Right atrium auricular region (tissue), 2 donors: ENCODE measurements at regions not wholly inside any gene's neighbourhood (a gene's known extent, or its start where the extent isn't known, plus 50 kb on each side); places are given as distances from the start of the nearest gene placed in this dataset.

ENCODE experiments used
- DNase-seq: peaks from one replicate; pipeline ENCODE4 v3.0.0-alpha.2; 2019; ENCODE audit warnings: low spot score
- H3K27ac ChIP-seq, 2 donors: fragments of 200-600 bp; sonication (generic); 1 replicate in 1 of 2; 2 replicates in 1 of 2; pipeline ENCODE4 v1.5.1; 2016 to 2019
- H3K27me3 ChIP-seq, 2 donors: fragments of 200-600 bp; sonication (generic); one replicate each; pipeline versions ENCODE4 v1.5.1 to v1.6.0; 2017 to 2019
- H3K36me3 ChIP-seq: fragments of 200-600 bp; sonication (generic); one replicate; pipeline ENCODE4 v1.5.1; 2016
- H3K4me1 ChIP-seq, 2 donors: fragments of 200-600 bp; sonication (generic); one replicate each; pipeline versions ENCODE4 v1.5.1 to v1.6.0; 2017 to 2019
- H3K4me3 ChIP-seq, 2 donors: fragments of 200-600 bp; sonication (generic); 1 replicate in 1 of 2; 2 replicates in 1 of 2; pipeline ENCODE4 v1.5.1; 2017 to 2019; ENCODE audit warnings: mild to moderate bottlenecking in 1 of 2, moderate library complexity in 1 of 2
- H3K9me3 ChIP-seq, 2 donors: fragments of 200-600 bp; sonication (generic); one replicate each; pipeline ENCODE4 v1.5.1; 2019
- TF ChIP-seq, protein P1 (sequence below), 2 donors: fragments of 200-600 bp; sonication (generic); IDR thresholded peaks; one replicate each; pipeline ENCODE4 v1.5.1; 2019; ENCODE audit warnings: antibody characterized with exemption in 2 of 2

DNA sequence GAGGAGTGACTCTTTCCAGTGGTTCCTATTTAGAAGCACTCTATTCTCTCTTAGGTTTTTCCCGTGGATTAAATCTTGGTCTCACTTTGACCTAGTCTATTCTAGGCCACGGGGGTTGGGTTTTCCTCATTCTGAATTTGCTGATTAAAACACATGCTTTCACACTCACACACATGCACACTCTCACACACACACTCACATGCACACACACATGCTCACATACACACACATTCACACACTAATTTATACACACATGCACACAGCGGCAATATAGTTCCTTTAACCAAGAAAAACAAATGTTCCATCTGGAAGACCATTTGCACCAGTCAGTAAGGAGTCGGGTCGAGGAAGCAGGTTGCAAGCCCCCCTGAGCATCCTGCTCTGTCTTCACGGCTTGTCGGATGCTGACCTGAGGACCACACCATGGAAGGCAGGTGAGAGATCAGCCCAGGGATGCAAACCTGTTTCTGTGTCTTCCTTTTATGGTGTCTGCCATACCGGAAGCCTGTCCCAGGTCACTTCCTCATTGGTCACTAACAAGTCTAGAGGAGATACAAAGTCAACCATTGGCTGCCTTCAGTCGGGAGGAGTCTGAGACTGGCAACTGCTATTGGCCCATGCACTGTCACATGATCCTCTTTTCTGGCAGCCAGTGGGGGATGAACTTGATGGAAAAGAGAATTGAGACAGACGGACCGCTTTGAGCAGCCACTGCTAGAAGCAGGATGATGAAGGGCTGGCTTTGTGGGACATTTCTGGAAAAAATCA is 330.8 kb downstream of the FGFR2 start:
- no peak overlapping the region for H3K27ac ChIP-seq
- H3K9me3 ChIP-seq: no peaks in the 10 kb centered on the region
- TF ChIP-seq, protein P1, sequence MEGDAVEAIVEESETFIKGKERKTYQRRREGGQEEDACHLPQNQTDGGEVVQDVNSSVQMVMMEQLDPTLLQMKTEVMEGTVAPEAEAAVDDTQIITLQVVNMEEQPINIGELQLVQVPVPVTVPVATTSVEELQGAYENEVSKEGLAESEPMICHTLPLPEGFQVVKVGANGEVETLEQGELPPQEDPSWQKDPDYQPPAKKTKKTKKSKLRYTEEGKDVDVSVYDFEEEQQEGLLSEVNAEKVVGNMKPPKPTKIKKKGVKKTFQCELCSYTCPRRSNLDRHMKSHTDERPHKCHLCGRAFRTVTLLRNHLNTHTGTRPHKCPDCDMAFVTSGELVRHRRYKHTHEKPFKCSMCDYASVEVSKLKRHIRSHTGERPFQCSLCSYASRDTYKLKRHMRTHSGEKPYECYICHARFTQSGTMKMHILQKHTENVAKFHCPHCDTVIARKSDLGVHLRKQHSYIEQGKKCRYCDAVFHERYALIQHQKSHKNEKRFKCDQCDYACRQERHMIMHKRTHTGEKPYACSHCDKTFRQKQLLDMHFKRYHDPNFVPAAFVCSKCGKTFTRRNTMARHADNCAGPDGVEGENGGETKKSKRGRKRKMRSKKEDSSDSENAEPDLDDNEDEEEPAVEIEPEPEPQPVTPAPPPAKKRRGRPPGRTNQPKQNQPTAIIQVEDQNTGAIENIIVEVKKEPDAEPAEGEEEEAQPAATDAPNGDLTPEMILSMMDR (IDR thresholded peaks at IDR 0.05): no peak
- no peak for DNase-seq
- no peaks in the 10 kb centered on the region for H3K27me3 ChIP-seq
- H3K36me3 ChIP-seq: no peaks in the 10 kb centered on the region
- H3K4me3 ChIP-seq: no peak overlapping the region
- no peaks in the 10 kb centered on the region for H3K4me1 ChIP-seq

DNA sequence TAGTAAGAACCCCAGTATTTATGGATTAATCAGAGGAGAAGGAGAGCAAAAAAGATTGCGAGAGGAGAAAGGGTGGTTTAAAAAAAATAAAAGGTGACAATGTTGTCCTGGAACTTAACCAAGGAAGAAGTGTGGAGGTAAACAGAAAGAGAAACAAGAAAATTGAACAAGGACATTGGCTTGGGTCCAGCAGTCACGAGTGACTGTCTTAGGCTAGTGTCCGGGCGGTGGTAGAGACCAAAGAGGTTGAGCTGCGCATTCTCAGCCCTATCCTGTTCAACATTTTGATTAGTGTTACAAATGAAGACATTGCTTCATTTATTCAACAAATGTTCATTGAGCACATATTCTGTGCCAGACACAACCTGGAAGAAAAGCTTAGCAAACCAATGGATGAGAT is 329.9 kb downstream of the FGFR2 start:
- no peaks in the 10 kb centered on the region for H3K4me1 ChIP-seq
- H3K27ac ChIP-seq: no peak overlapping the region
- no peak overlapping the region for H3K4me3 ChIP-seq
- H3K9me3 ChIP-seq: no peaks in the 10 kb centered on the region
- TF ChIP-seq, protein P1 (IDR thresholded peaks at IDR 0.05): no peak
- no peak for DNase-seq
- no peaks in the 10 kb centered on the region for H3K36me3 ChIP-seq
- no peaks in the 10 kb centered on the region for H3K27me3 ChIP-seq

DNA sequence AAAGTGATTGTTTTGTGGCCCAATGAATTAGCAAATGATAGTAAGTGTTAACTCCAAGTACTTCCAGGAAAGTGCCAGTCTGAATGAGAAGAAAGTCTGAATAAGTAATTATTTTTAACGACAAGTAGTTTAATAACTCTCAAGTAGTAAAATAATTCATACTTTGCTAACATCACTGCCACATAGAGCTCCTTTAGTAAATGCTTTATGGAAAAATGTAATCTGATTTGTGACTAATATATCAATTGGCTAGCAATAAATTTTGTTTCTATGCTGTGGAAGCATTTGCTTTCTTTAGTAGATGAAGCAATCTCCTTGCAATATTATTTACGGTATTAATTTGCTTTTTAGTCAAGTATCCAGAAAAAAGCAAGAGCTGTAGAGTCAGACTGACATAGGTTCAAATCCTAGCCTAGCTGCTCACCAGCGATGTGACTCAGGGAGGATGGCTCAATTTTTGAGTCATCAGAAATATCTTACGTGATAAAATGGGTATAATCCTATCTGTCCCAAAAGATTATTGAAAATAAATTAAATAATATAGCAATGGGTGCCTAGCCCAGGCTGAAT is 329.3 kb downstream of the FGFR2 start:
- no peaks in the 10 kb centered on the region for H3K9me3 ChIP-seq
- H3K4me3 ChIP-seq: no peak overlapping the region
- TF ChIP-seq, protein P1 (IDR thresholded peaks at IDR 0.05): no peak
- no peaks in the 10 kb centered on the region for H3K36me3 ChIP-seq
- H3K27me3 ChIP-seq: no peaks in the 10 kb centered on the region
- H3K4me1 ChIP-seq: no peaks in the 10 kb centered on the region
- DNase-seq: no peak
- H3K27ac ChIP-seq: no peak overlapping the region

DNA sequence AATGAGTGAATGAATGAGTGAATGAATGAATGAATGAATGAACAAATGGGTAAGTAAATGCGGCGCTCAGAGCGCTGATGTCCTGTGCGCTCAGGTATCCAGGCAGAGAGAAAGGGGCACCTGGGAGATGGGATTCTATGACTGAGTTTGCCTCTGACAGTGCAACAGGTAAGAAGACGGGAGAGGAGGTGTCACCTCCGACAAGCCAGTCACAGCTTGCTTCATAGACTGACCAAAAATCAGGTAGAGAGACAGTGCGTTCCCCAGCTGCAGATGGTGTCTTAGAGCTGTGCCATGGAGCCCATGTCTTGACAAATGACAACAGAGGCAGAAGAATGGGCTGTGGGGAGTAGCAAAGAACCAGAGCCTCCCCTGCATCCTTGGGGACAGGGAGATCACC is 327.3 kb downstream of the FGFR2 start:
- no peaks in the 10 kb centered on the region for H3K36me3 ChIP-seq
- no peaks in the 10 kb centered on the region for H3K27me3 ChIP-seq
- no peaks in the 10 kb centered on the region for H3K4me1 ChIP-seq
- TF ChIP-seq, protein P1 (IDR thresholded peaks at IDR 0.05): no peak
- no peak overlapping the region for H3K4me3 ChIP-seq
- no peaks in the 10 kb centered on the region for H3K9me3 ChIP-seq
- no peak for DNase-seq
- H3K27ac ChIP-seq: no peak overlapping the region

DNA sequence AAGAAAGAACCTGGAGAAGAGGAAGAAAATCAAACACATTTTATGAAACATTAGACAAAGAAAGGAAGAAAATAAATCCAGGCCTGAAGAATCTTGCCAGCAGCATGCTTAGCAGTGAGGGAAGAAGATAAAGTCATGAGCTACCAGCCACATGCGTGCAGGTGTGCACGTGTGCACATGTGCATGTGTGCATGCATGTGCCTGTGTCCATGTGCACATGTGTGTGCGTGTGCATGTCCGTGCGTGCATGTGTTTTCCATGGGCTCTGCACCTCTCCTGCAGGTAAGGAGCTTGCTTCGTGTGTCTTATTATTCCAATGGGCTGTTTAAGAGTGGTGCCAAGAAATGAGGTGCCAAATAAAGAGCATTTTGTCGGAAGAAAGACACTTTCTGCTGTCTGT is 322.2 kb downstream of the FGFR2 start:
- TF ChIP-seq, protein P1 (IDR thresholded peaks at IDR 0.05): no peak
- no peaks in the 10 kb centered on the region for H3K9me3 ChIP-seq
- no peak for DNase-seq
- no peaks in the 10 kb centered on the region for H3K4me1 ChIP-seq
- H3K27me3 ChIP-seq: no peaks in the 10 kb centered on the region
- no peak overlapping the region for H3K27ac ChIP-seq
- H3K4me3 ChIP-seq: no peak overlapping the region
- no peaks in the 10 kb centered on the region for H3K36me3 ChIP-seq
